ENCODE measurements at regions not wholly inside any gene's neighbourhood (a gene's known extent, or its start where the extent isn't known, plus 50 kb on each side); places are given as distances from the start of the nearest gene placed in this dataset.

DNA sequence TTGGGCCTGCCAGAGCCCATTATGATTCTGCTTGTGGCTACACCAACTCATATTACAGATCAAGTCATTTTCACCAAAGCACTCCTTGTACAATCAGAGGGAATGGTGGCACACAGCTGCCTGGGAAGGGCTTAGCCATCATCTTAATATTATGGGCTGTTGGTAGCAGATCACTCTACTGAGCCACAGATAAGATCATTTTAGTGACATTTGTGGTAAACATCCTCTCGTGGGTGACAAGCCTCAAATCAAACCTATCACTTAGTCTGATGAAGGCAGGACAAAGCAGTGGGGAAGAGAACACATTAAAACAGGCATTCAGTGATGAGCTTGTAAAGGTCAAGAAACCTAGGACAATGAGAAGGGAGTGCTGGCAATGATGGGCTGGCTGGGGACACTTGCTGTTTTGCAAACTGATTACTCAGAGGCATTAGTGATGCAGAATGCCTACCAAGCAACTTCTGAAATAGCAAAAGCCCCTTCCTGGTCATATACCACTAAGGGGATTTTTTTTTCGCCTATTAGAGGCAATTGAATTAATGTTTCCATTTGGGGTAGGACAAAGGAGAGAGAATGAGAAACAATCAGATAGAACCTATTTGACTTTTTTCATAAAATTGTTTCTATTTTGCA, 137.5 kb upstream of the WDR11 start:
- Histone ChIP-seq H3K4me2 (ENCODE audit: control insufficient read depth, extremely low read depth, insufficient read depth, low read depth, low read length) (no peak overlapping the region), H3K9me3 (ENCODE audit: control insufficient read depth, low read depth, low read length) (no peaks in the 10 kb centered on the region), H3K9me1 (ENCODE audit: control insufficient read depth, extremely low read depth, insufficient read depth, low read length) (no peaks in the 10 kb centered on the region), H3K4me3 (ENCODE audit: control insufficient read depth in 2 of 3, extremely low read depth in 1 of 3, insufficient read depth in 2 of 3, low read depth in 1 of 3, low read length in 3 of 3) (no peak overlapping the region), H3K27me3 (ENCODE audit: control insufficient read depth, extremely low read depth, insufficient read depth, low read length) (no peaks in the 10 kb centered on the region), H3K36me3 (ENCODE audit: control insufficient read depth in 2 of 2, extremely low read depth in 1 of 2, insufficient read depth in 2 of 2, low read length in 2 of 2) (no peaks in the 10 kb centered on the region), H2AFZ (ENCODE audit: control insufficient read depth, low read length) (no peak overlapping the region), H3K79me2 (ENCODE audit: control insufficient read depth, insufficient read depth, low read length) (no peaks in the 10 kb centered on the region), H4K20me1 (ENCODE audit: control insufficient read depth, extremely low read depth, insufficient read depth, low read length) (no peaks in the 10 kb centered on the region), H3K27ac (ENCODE audit: control insufficient read depth, insufficient read depth, low read length) (no peak overlapping the region), H3K9ac (ENCODE audit: control insufficient read depth, extremely low read depth, insufficient read depth, low read length) (no peak overlapping the region), H3K4me1 (ENCODE audit: control insufficient read depth, extremely low read depth, insufficient read depth, low read length) (no peaks in the 10 kb centered on the region)
- TF ChIP-seq EZH2 (IDR thresholded peaks at IDR 0.05; ENCODE audit: low read length), result no peak
- TF ChIP-seq, protein P1, sequence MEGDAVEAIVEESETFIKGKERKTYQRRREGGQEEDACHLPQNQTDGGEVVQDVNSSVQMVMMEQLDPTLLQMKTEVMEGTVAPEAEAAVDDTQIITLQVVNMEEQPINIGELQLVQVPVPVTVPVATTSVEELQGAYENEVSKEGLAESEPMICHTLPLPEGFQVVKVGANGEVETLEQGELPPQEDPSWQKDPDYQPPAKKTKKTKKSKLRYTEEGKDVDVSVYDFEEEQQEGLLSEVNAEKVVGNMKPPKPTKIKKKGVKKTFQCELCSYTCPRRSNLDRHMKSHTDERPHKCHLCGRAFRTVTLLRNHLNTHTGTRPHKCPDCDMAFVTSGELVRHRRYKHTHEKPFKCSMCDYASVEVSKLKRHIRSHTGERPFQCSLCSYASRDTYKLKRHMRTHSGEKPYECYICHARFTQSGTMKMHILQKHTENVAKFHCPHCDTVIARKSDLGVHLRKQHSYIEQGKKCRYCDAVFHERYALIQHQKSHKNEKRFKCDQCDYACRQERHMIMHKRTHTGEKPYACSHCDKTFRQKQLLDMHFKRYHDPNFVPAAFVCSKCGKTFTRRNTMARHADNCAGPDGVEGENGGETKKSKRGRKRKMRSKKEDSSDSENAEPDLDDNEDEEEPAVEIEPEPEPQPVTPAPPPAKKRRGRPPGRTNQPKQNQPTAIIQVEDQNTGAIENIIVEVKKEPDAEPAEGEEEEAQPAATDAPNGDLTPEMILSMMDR (optimal IDR thresholded peaks at IDR 0.05 in 1 of 3, IDR thresholded peaks at IDR 0.05 in 1 of 3, conservative IDR thresholded peaks at IDR 0.05 in 1 of 3; ENCODE audit: extremely low read depth in 1 of 3, insufficient read depth in 2 of 3, low read length in 3 of 3), result no peak
- DNase-seq (ENCODE audit: low read depth, low spot score) (no peak), FAIRE-seq (no peak)
- dilution Hi-C loops (cut with MboI; ENCODE audit: extremely low pct_ligation_motif_present, low sequenced_read_pairs), result no loop called here

DNA sequence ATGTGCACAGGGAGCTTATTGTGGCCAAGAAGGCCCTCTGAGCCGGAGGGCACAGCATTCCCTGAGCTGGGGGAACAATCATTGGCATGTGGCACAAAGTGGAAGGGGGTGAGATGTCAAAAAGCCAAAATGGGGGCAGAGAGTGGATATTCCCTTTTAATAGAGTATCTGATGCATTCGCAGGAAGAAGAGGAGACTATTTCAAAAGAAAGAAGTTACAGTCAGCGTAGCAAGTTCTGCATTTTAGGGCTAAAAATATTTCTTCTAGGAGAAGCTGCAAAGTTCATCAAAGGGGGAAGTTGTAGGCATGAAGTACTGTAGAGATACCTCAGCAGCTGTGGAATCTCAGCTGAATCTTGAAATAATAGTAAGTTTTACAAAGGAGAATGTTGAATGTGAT, 136.0 kb upstream of the WDR11 start:
- Histone ChIP-seq H3K4me3 (ENCODE audit: control insufficient read depth in 2 of 3, extremely low read depth in 1 of 3, insufficient read depth in 2 of 3, low read depth in 1 of 3, low read length in 3 of 3) (no peak overlapping the region), H4K20me1 (ENCODE audit: control insufficient read depth, extremely low read depth, insufficient read depth, low read length) (no peaks in the 10 kb centered on the region), H3K4me1 (ENCODE audit: control insufficient read depth, extremely low read depth, insufficient read depth, low read length) (no peaks in the 10 kb centered on the region), H3K9me3 (ENCODE audit: control insufficient read depth, low read depth, low read length) (no peaks in the 10 kb centered on the region), H3K9me1 (ENCODE audit: control insufficient read depth, extremely low read depth, insufficient read depth, low read length) (no peaks in the 10 kb centered on the region), H3K36me3 (ENCODE audit: control insufficient read depth in 2 of 2, extremely low read depth in 1 of 2, insufficient read depth in 2 of 2, low read length in 2 of 2) (no peaks in the 10 kb centered on the region), H3K4me2 (ENCODE audit: control insufficient read depth, extremely low read depth, insufficient read depth, low read depth, low read length) (no peak overlapping the region), H3K9ac (ENCODE audit: control insufficient read depth, extremely low read depth, insufficient read depth, low read length) (no peak overlapping the region), H3K27ac (ENCODE audit: control insufficient read depth, insufficient read depth, low read length) (no peak overlapping the region), H2AFZ (ENCODE audit: control insufficient read depth, low read length) (no peak overlapping the region), H3K79me2 (ENCODE audit: control insufficient read depth, insufficient read depth, low read length) (no peaks in the 10 kb centered on the region), H3K27me3 (ENCODE audit: control insufficient read depth, extremely low read depth, insufficient read depth, low read length) (no peaks in the 10 kb centered on the region)
- no peak for FAIRE-seq
- no peak for DNase-seq (ENCODE audit: low read depth, low spot score)
- dilution Hi-C loops (cut with MboI; ENCODE audit: extremely low pct_ligation_motif_present, low sequenced_read_pairs), result no loop called here
- TF ChIP-seq EZH2 (IDR thresholded peaks at IDR 0.05; ENCODE audit: low read length), result no peak
- TF ChIP-seq, protein P1 (optimal IDR thresholded peaks at IDR 0.05 in 1 of 3, IDR thresholded peaks at IDR 0.05 in 1 of 3, conservative IDR thresholded peaks at IDR 0.05 in 1 of 3; ENCODE audit: extremely low read depth in 1 of 3, insufficient read depth in 2 of 3, low read length in 3 of 3), result no peak
